H1 (cell line): ENCODE measurements at regions not wholly inside any gene's neighbourhood (a gene's known extent, or its start where the extent isn't known, plus 50 kb on each side); places are given as distances from the start of the nearest gene placed in this dataset.
"Not testable (repeated sequence)": the region's sequence is repeated elsewhere in the genome, so short reads cannot be mapped to it uniquely, and the experiment has no call there.

Source experiments
- CTCF ChIA-PET: fragments of 300-600 bp; sonication (Branson Sonifier 250); formaldehyde crosslinking; loops from one replicate; lab custom pipeline; 2021; ENCODE audit not compliant: partially characterized antibody; lab: Charles Lee
- POLR2A ChIA-PET: fragments of 300-600 bp; sonication (Branson Sonifier 250); formaldehyde crosslinking; loops from one replicate; lab custom pipeline; 2021; ENCODE audit warnings: inconsistent platforms; ENCODE audit not compliant: partially characterized antibody; lab: Charles Lee
- DNase-seq, 2 experiments: peaks; one replicate each; pipeline versions ENCODE4 v3.0.0 to v3.0.0-alpha.2; 2010 to 2022; ENCODE audit warnings: low spot score in 2 of 2, low read depth in 1 of 2, mixed read lengths in 1 of 2
- FAIRE-seq: peaks from 2 replicates; lab custom pipeline; 2011; peaks lifted over from hg19 to GRCh38; lab: Jason Lieb, UNC
- H2AFZ ChIP-seq: 2 replicates; pipeline ENCODE4 v1.8.1; 2012; ENCODE audit warnings: low read length, inconsistent platforms
- H2AK5ac ChIP-seq: 2 replicates; pipeline ENCODE4 v1.6.1; 2013; ENCODE audit warnings: low read depth, low read length
- H2BK120ac ChIP-seq: replicated peaks from 2 replicates; pipeline ENCODE3; 2013; ENCODE audit warnings: low read depth, low read length, inconsistent platforms
- H2BK12ac ChIP-seq: 2 replicates; pipeline ENCODE4 v1.6.1; 2013; ENCODE audit warnings: low read depth, low read length
- H2BK15ac ChIP-seq: 2 replicates; pipeline ENCODE4 v1.6.1; 2013; ENCODE audit warnings: low read length
- H2BK20ac ChIP-seq: 2 replicates; pipeline ENCODE4 v1.6.1; 2013; ENCODE audit warnings: low read length
- H2BK5ac ChIP-seq: 2 replicates; pipeline ENCODE4 v1.6.1; 2013; ENCODE audit warnings: low read depth, low read length
- H3K14ac ChIP-seq: 2 replicates; pipeline ENCODE4 v1.6.1; 2013; ENCODE audit warnings: inconsistent platforms; ENCODE audit not compliant: insufficient read length
- H3K18ac ChIP-seq: 2 replicates; pipeline ENCODE4 v1.6.1; 2013; ENCODE audit warnings: low read length; ENCODE audit errors: extremely low read depth
- H3K23ac ChIP-seq: 2 replicates; pipeline ENCODE4 v1.6.1; 2013; ENCODE audit warnings: inconsistent platforms; ENCODE audit not compliant: insufficient read length
- H3K23me2 ChIP-seq: 2 replicates; pipeline ENCODE4 v1.6.1; 2013; ENCODE audit warnings: low read depth, low read length
- H3K27ac ChIP-seq: 2 replicates; pipeline ENCODE4 v1.6.1; 2011; ENCODE audit warnings: low read depth, low read length, inconsistent platforms
- H3K27me3 ChIP-seq, 4 experiments: replicated peaks in 1 of 4; 1 replicate in 1 of 4; 2 replicates in 3 of 4; pipeline versions ENCODE4 v1.6.1 to v1.8.1; 2011 to 2013; ENCODE audit warnings: low read length in 3 of 4, mild to moderate bottlenecking in 3 of 4, inconsistent platforms in 2 of 4, mixed read lengths in 2 of 4, moderate library complexity in 1 of 4; ENCODE audit not compliant: control insufficient read depth in 3 of 4, insufficient read depth in 3 of 4; ENCODE audit errors: extremely low read depth in 1 of 4
- H3K36me3 ChIP-seq, 4 experiments: 2 replicates each; pipeline versions ENCODE4 v1.6.1 to v1.8.1; 2011 to 2013; ENCODE audit warnings: mild to moderate bottlenecking in 4 of 4, low read length in 3 of 4, moderate library complexity in 2 of 4, control low read depth in 1 of 4, inconsistent platforms in 1 of 4; ENCODE audit not compliant: insufficient read depth in 4 of 4, control insufficient read depth in 2 of 4
- H3K4ac ChIP-seq: replicated peaks from 2 replicates; pipeline ENCODE3; 2013; ENCODE audit warnings: low read length, low read depth, mixed read lengths, inconsistent platforms; ENCODE audit not compliant: insufficient read length
- H3K4me1 ChIP-seq, 4 experiments: replicated peaks in 1 of 4; 1 replicate in 1 of 4; 2 replicates in 3 of 4; pipeline versions ENCODE4 v1.6.1 to v1.8.1; 2011 to 2013; ENCODE audit warnings: low read length in 3 of 4, inconsistent platforms in 2 of 4, mixed read lengths in 1 of 4; ENCODE audit not compliant: insufficient read depth in 4 of 4, control insufficient read depth in 3 of 4
- H3K4me2 ChIP-seq, 2 experiments: 2 replicates each; pipeline versions ENCODE4 v1.6.1 to v1.8.1; 2011 to 2013; ENCODE audit warnings: low read depth in 2 of 2, low read length in 2 of 2, control low read depth in 1 of 2, inconsistent platforms in 1 of 2, mild to moderate bottlenecking in 1 of 2; ENCODE audit not compliant: insufficient read depth in 1 of 2
- H3K4me3 ChIP-seq, 4 experiments: fragments of 200-600, 300-600 bp in 1 of 4; sonication (generic), shearing (Covaris generic), sonication (Bioruptor Twin) in 1 of 4; 2 replicates each; pipeline versions ENCODE4 v1.5.1 to v1.8.1; 2011 to 2016; ENCODE audit warnings: low read length in 4 of 4, low read depth in 3 of 4, control low read depth in 2 of 4, inconsistent platforms in 2 of 4, mild to moderate bottlenecking in 2 of 4, mixed read lengths in 1 of 4, moderate library complexity in 1 of 4; ENCODE audit not compliant: insufficient read depth in 2 of 4; ENCODE audit errors: extremely low read depth in 1 of 4
- H3K56ac ChIP-seq: replicated peaks from 2 replicates; pipeline ENCODE3; 2013; ENCODE audit warnings: low read depth, mild to moderate bottlenecking, mixed read lengths, low read length, inconsistent platforms; ENCODE audit not compliant: insufficient read length
- H3K79me1 ChIP-seq: 2 replicates; pipeline ENCODE4 v1.6.1; 2013; ENCODE audit warnings: low read depth, low read length, control low read depth
- H3K79me2 ChIP-seq, 2 experiments: 2 replicates each; pipeline versions ENCODE4 v1.6.1 to v1.8.1; 2012 to 2013; ENCODE audit warnings: low read length in 2 of 2, mild to moderate bottlenecking in 2 of 2, inconsistent platforms in 1 of 2; ENCODE audit not compliant: insufficient read depth in 2 of 2, control insufficient read depth in 1 of 2
- H3K9ac ChIP-seq, 4 experiments: replicated peaks in 1 of 4; 1 replicate in 1 of 4; 2 replicates in 3 of 4; pipeline versions ENCODE4 v1.6.1 to v1.8.1; 2011 to 2013; ENCODE audit warnings: low read depth in 3 of 4, low read length in 3 of 4, control low read depth in 2 of 4, mild to moderate bottlenecking in 2 of 4, moderate library complexity in 2 of 4, inconsistent platforms in 1 of 4; ENCODE audit errors: extremely low read depth in 1 of 4
- H3K9me3 ChIP-seq, 2 experiments: 2 replicates each; pipeline versions ENCODE4 v1.6.1 to v1.8.1; 2012 to 2013; ENCODE audit warnings: mild to moderate bottlenecking in 2 of 2, moderate library complexity in 2 of 2, control low read depth in 1 of 2, inconsistent platforms in 1 of 2, low read depth in 1 of 2, low read length in 1 of 2, mixed read lengths in 1 of 2; ENCODE audit not compliant: insufficient read depth in 2 of 2
- H4K20me1 ChIP-seq, 2 experiments: replicated peaks in 1 of 2; 2 replicates each; pipeline versions ENCODE3 to v1.8.1; 2011 to 2013; ENCODE audit warnings: inconsistent platforms in 2 of 2, low read length in 2 of 2, mild to moderate bottlenecking in 1 of 2; ENCODE audit not compliant: insufficient read depth in 2 of 2, control insufficient read depth in 1 of 2
- H4K5ac ChIP-seq: 2 replicates; pipeline ENCODE4 v1.6.1; 2013; ENCODE audit warnings: low read length, low read depth, mixed read lengths, inconsistent platforms; ENCODE audit not compliant: insufficient read length
- H4K8ac ChIP-seq: 2 replicates; pipeline ENCODE4 v1.8.0; 2013; ENCODE audit warnings: mild to moderate bottlenecking, moderate library complexity, low read length, inconsistent platforms; ENCODE audit not compliant: insufficient read depth; ENCODE audit errors: extremely low read depth
- H4K91ac ChIP-seq: replicated peaks from 2 replicates; pipeline ENCODE3; 2013; ENCODE audit warnings: low read length, mixed read lengths, inconsistent platforms; ENCODE audit not compliant: insufficient read length
- WGBS, 2 experiments: shearing (Covaris generic) in 1 of 2; methylation state at CpG; one replicate each; pipeline versions ENCODE4 v1.1.6 to v1.1.7; 2013 to 2015; ENCODE audit warnings: low lambda C conversion rate in 2 of 2, mixed read lengths in 2 of 2, inconsistent platforms in 1 of 2, low coverage in 1 of 2, missing lambda C conversion rate in 1 of 2; ENCODE audit not compliant: insufficient replicate concordance in 2 of 2, insufficient coverage in 1 of 2, insufficient read length in 1 of 2; ENCODE audit errors: extremely low coverage in 1 of 2, missing lambda C conversion rate in 1 of 2; 5-methylcytosine and 5-hydroxymethylcytosine counted together

DNA sequence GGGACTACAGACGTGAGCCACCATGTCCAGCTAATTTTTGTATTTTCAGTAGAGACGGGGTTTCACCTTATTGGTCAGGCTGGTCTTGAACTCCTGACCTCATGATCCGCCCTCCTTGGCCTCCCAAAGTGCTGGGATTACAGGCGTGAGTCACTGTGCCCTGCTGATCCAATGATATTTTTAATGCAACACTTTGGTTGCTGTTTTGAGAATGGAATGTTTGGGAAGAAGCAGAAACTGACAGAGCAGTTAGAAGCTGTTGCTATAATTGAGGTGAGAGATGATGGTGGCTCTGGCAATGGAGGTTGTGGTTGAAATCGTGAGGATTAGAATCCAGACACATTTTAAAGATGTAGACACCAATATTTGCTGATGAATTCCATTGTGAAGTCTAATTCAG lies 1209.9 kb upstream of the GOT2 start:
- H2AFZ ChIP-seq, H3K4me3 ChIP-seq, H4K20me1 ChIP-seq, H3K23ac ChIP-seq, H3K4me2 ChIP-seq, H3K27ac ChIP-seq, H4K91ac ChIP-seq, H2BK5ac ChIP-seq, H3K9ac ChIP-seq, H3K79me2 ChIP-seq, H3K79me1 ChIP-seq, H2AK5ac ChIP-seq, DNase-seq, H3K9me3 ChIP-seq, H3K14ac ChIP-seq, FAIRE-seq, H2BK15ac ChIP-seq, H3K4me1 ChIP-seq, H3K4ac ChIP-seq, H3K18ac ChIP-seq, H3K23me2 ChIP-seq, H3K36me3 ChIP-seq, H3K56ac ChIP-seq, POLR2A ChIA-PET, H2BK20ac ChIP-seq, H2BK120ac ChIP-seq, H4K5ac ChIP-seq, H2BK12ac ChIP-seq, H4K8ac ChIP-seq, H3K27me3 ChIP-seq: not testable (repeated sequence)
- WGBS, 2 experiments, result 89% methylated on average over 4 of the region's 5 CpGs; no CpG with 5 or more reads in 1 of the 2 experiments
- CTCF ChIA-PET, result interaction anchor here (0.6 to 1.1 kb wide), 2 partner anchors 123 to 720 kb away, joined by 3 read pairs; no protein-coding TSS in a partner anchor
